PFSK-1 (cell line): ENCODE measurements at regions not wholly inside any gene's neighbourhood (a gene's known extent, or its start where the extent isn't known, plus 50 kb on each side); places are given as distances from the start of the nearest gene placed in this dataset.

Experiments used
- POLR2AphosphoS5 ChIP-seq: IDR thresholded peaks from 2 replicates; pipeline ENCODE4 v1.6.1; 2012; ENCODE audit warnings: low read depth, mild to moderate bottlenecking, control low read depth, low read length, moderate library complexity
- TAF1 ChIP-seq: IDR thresholded peaks from 2 replicates; pipeline ENCODE4 v1.6.1; 2012; ENCODE audit warnings: low read length, control low read depth, borderline replicate concordance; ENCODE audit not compliant: insufficient read depth
- TF ChIP-seq, protein P1 (sequence below), 2 experiments: IDR thresholded peaks; 2 replicates each; pipeline versions ENCODE4 v1.6.1 to v1.8.0; 2011 to 2012; ENCODE audit warnings: low read depth in 2 of 2, low read length in 2 of 2, control low read depth in 1 of 2, inconsistent platforms in 1 of 2, mild to moderate bottlenecking in 1 of 2, moderate library complexity in 1 of 2; ENCODE audit not compliant: insufficient read depth in 1 of 2

DNA sequence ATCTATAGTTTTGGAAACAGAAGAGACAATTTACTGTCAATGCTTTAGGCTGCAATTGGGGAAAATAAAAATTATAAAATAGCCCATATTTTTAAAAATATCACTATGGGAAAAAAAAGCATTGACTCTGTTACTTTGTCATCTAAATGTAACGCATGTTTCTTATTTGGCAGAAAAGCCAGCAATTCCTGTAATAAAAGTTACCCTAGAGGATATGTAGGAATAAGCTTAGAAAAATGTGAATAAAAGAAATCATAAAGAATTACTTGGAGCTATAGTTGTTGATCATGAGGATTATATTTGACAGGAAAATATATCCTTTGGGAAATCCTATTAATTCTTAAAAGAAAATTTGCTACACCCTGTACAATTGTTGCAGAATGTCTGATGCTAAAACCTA lies 515.4 kb upstream of the IL12A start:
- TF ChIP-seq POLR2AphosphoS5, result no peak
- TF ChIP-seq TAF1, result no peak
- TF ChIP-seq, protein P1, sequence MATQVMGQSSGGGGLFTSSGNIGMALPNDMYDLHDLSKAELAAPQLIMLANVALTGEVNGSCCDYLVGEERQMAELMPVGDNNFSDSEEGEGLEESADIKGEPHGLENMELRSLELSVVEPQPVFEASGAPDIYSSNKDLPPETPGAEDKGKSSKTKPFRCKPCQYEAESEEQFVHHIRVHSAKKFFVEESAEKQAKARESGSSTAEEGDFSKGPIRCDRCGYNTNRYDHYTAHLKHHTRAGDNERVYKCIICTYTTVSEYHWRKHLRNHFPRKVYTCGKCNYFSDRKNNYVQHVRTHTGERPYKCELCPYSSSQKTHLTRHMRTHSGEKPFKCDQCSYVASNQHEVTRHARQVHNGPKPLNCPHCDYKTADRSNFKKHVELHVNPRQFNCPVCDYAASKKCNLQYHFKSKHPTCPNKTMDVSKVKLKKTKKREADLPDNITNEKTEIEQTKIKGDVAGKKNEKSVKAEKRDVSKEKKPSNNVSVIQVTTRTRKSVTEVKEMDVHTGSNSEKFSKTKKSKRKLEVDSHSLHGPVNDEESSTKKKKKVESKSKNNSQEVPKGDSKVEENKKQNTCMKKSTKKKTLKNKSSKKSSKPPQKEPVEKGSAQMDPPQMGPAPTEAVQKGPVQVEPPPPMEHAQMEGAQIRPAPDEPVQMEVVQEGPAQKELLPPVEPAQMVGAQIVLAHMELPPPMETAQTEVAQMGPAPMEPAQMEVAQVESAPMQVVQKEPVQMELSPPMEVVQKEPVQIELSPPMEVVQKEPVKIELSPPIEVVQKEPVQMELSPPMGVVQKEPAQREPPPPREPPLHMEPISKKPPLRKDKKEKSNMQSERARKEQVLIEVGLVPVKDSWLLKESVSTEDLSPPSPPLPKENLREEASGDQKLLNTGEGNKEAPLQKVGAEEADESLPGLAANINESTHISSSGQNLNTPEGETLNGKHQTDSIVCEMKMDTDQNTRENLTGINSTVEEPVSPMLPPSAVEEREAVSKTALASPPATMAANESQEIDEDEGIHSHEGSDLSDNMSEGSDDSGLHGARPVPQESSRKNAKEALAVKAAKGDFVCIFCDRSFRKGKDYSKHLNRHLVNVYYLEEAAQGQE (IDR thresholded peaks at IDR 0.05; ENCODE audit: insufficient read depth in 1 of 2, low read depth in 2 of 2, low read length in 2 of 2), result no peak
